ENCODE measurements at regions not wholly inside any gene's neighbourhood (a gene's known extent, or its start where the extent isn't known, plus 50 kb on each side); places are given as distances from the start of the nearest gene placed in this dataset.

GRCh38 chr4:82192017-82192673 is 181.6 kb downstream of the HNRNPD start:
- H3K4me3 ChIP-seq (replicated peaks; ENCODE audit: low read depth, low read length), result no peak overlapping the region
- TF ChIP-seq CTCF (IDR thresholded peaks at IDR 0.05; ENCODE audit: low read depth, low read length, missing control alignments), result no peak
- no peak for DNase-seq (ENCODE audit: extremely low read depth, low read depth)

DNA sequence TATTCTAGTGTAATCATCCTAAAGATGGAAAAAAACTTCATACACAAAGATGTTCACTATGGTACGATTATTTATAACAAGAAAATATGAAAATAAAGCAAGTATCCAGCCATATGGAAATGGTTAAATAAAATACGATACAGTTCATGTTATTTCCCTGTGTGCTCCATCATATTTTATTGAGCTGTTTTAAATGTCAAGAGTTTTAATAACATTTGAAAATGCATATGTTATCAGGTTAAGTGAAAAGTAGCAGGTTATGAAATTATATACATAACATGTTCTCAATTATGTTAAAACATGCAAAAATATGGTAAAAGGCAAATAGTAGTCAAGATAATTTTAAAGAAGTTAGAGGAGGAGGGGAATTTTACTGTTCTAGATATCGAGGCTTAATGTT is 192.0 kb downstream of the HNRNPD start:
- no peak overlapping the region for H3K4me3 ChIP-seq (replicated peaks; ENCODE audit: low read depth, low read length)
- no peak for TF ChIP-seq CTCF (IDR thresholded peaks at IDR 0.05; ENCODE audit: low read depth, low read length, missing control alignments)
- no peak for DNase-seq (ENCODE audit: extremely low read depth, low read depth)

DNA sequence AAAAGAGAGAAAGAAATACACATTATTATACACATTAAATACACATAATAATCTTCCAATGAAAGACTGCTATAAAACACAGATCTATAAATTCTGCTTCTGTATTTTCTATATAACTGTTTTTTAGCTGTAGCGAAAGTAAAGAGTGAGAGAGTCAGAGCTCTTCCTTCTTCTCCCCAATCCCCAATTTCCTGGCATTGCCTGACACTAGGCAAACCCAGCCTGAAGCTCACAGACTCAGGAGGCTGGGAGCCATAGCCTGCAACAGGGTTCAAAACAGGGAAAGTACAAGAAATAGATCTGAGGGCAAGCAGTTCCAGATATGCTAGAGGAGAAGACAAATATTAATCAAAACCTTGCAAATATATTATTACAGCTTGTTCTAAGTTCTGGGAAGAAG is 201.6 kb downstream of the HNRNPD start:
- no peak for TF ChIP-seq CTCF (IDR thresholded peaks at IDR 0.05; ENCODE audit: low read depth, low read length, missing control alignments)
- H3K4me3 ChIP-seq (replicated peaks; ENCODE audit: low read depth, low read length), result no peak overlapping the region
- DNase-seq (ENCODE audit: extremely low read depth, low read depth), result no peak

DNA sequence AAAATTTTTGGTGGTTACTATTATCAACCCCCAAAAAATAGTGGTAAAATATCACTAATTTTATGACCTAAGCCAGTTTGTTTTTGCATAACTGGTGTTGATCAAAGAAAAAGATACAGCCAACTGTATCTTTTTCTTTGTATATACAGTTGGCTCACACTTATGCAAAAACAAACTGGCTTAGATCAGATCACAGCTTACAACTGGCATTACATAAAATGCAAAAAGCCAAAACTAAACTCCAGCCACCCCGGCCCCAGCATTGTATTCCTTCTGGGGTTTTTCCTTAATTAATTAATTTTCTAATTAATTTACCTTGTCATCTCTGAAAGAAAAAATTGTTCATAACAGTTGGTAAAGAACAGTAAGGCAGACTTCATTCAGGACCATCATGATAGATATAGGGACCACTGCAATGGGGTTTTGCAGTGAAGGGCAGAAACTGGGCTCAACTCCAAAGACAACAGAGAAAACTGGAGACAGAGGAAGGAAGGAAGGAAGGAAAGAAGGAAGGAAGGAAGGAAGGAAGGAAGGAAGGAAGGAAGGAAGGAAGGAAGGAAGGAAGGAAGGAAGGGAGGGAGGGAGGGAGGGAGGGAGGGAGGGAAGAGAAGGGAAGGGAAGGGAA is 202.1 kb downstream of the HNRNPD start:
- no peak for TF ChIP-seq CTCF (IDR thresholded peaks at IDR 0.05; ENCODE audit: low read depth, low read length, missing control alignments)
- no peak overlapping the region for H3K4me3 ChIP-seq (replicated peaks; ENCODE audit: low read depth, low read length)
- DNase-seq (ENCODE audit: extremely low read depth, low read depth), result no peak

GRCh38 chr4:82149750-82150149 is 224.0 kb downstream of the HNRNPD start:
- no peak overlapping the region for H3K4me3 ChIP-seq (replicated peaks; ENCODE audit: low read depth, low read length)
- no peak for TF ChIP-seq CTCF (IDR thresholded peaks at IDR 0.05; ENCODE audit: low read depth, low read length, missing control alignments)
- no peak for DNase-seq (ENCODE audit: extremely low read depth, low read depth)

DNA sequence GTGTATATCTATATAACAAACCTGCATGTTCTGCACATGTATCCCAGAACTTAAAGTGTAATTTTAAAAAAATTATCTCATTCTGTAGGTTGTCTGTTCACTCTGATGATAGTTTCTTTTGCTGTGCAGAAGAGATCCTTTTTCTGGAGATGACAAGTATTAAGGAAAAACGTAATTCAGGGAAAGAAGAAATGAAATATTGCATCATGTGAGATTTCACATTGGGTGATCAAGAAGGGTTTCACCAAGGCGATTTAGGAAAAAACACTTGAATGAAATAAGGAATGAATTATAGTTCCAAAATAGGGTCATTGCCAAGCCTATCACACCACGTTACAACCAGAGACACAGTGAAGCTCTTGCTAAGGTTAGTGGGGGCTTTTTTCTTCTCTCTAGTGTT is 227.9 kb downstream of the HNRNPD start:
- no peak overlapping the region for H3K4me3 ChIP-seq (replicated peaks; ENCODE audit: low read depth, low read length)
- no peak for TF ChIP-seq CTCF (IDR thresholded peaks at IDR 0.05; ENCODE audit: low read depth, low read length, missing control alignments)
- DNase-seq (ENCODE audit: extremely low read depth, low read depth), result no peak
